ENCODE measurements at regions not wholly inside any gene's neighbourhood (a gene's known extent, or its start where the extent isn't known, plus 50 kb on each side); places are given as distances from the start of the nearest gene placed in this dataset.

GRCh38 chr9:126160067-126160853 lies 166.4 kb upstream of the MVB12B start:
- no peak overlapping the region for H3K4me3 ChIP-seq (ENCODE audit: low read depth, low read length)
- no peak for TF ChIP-seq CTCF (IDR thresholded peaks at IDR 0.05; ENCODE audit: borderline replicate concordance, insufficient read depth, low read depth, low read length)

GRCh38 chr9:126160854-126161329 lies 165.7 kb upstream of the MVB12B start:
- H3K4me3 ChIP-seq (ENCODE audit: low read depth, low read length), result no peak overlapping the region
- TF ChIP-seq CTCF (IDR thresholded peaks at IDR 0.05; ENCODE audit: borderline replicate concordance, insufficient read depth, low read depth, low read length), result no peak

GRCh38 chr9:126162611-126163381 lies 163.8 kb upstream of the MVB12B start:
- no peak overlapping the region for H3K4me3 ChIP-seq (ENCODE audit: low read depth, low read length)
- no peak for TF ChIP-seq CTCF (IDR thresholded peaks at IDR 0.05; ENCODE audit: borderline replicate concordance, insufficient read depth, low read depth, low read length)

GRCh38 chr9:126164796-126165525 lies 161.7 kb upstream of the MVB12B start:
- TF ChIP-seq CTCF (IDR thresholded peaks at IDR 0.05; ENCODE audit: borderline replicate concordance, insufficient read depth, low read depth, low read length), result no peak
- H3K4me3 ChIP-seq (ENCODE audit: low read depth, low read length), result no peak overlapping the region

GRCh38 chr9:126165755-126166154 lies 160.9 kb upstream of the MVB12B start:
- H3K4me3 ChIP-seq (ENCODE audit: low read depth, low read length), result no peak overlapping the region
- no peak for TF ChIP-seq CTCF (IDR thresholded peaks at IDR 0.05; ENCODE audit: borderline replicate concordance, insufficient read depth, low read depth, low read length)

- no peak overlapping the region for H3K4me3 ChIP-seq (ENCODE audit: low read depth, low read length)
- TF ChIP-seq CTCF (IDR thresholded peaks at IDR 0.05; ENCODE audit: borderline replicate concordance, insufficient read depth, low read depth, low read length), result no peak
Observed at GRCh38 chr9:126166291-126166690, 160.3 kb upstream of the MVB12B start.

All from GM12875 (cell line).